ENCODE measurements at regions not wholly inside any gene's neighbourhood (a gene's known extent, or its start where the extent isn't known, plus 50 kb on each side); places are given as distances from the start of the nearest gene placed in this dataset.

GRCh38 chr6:40338306-40338705 lies 248.9 kb downstream of the LRFN2 start:
- TF ChIP-seq EZH2 (IDR thresholded peaks at IDR 0.05) (no peak), POLR2AphosphoS5 (IDR thresholded peaks at IDR 0.05; ENCODE audit: borderline replicate concordance, low read depth, low read length) (no peak)

Data from SK-N-MC (cell line).